ENCODE measurements at regions not wholly inside any gene's neighbourhood (a gene's known extent, or its start where the extent isn't known, plus 50 kb on each side); places are given as distances from the start of the nearest gene placed in this dataset.

DNA sequence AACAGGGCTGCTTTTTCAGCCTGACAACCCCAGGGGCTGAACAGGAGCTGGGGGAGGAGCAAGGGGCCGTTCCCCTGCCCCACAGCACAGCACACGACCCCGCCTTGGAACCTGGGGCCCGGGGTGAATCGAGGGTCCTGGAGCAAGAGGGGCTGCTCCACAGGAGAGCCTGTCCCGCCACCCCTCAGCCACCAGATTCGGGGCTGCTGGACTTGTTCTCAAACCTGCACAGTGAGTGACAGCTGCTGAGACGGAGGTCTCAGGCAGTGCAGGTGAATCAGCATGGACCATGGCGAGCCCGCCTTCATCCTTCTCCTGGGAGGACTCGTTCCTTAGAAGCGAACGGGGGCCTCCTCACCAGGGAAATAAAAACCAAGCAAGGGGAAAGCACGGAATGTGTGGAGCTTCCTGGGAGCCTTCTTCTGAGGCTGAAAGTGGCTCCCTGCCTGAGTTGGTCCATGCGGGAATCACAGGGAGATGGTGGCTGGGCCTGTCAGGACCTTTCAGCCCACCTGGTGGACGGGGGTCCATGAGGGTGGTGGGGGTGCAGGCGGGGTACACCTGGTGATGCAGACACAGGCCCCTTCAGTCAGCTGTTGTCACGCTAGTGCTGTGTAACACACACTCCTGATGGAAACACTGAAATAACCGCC, 125.4 kb downstream of the SIK1 start:
- no peak for TF ChIP-seq CTCF (conservative IDR thresholded peaks at IDR 0.05)
- TF ChIP-seq ZFX (IDR thresholded peaks at IDR 0.05): no peak

All from C4-2B (cell line).